Heart right ventricle (tissue), 16 donors: ENCODE measurements at regions not wholly inside any gene's neighbourhood (a gene's known extent, or its start where the extent isn't known, plus 50 kb on each side); places are given as distances from the start of the nearest gene placed in this dataset.

Experiments used
- ATAC-seq, 8 donors: fragments of 200-7000 bp; cut with Tn5 transposase; one replicate each; pipeline ENCODE4 v1.9.1; 2020; ENCODE audit warnings: mild to moderate bottlenecking in 8 of 8, moderate library complexity in 8 of 8, moderate number of reproducible peaks in 1 of 8
- DNase-seq, 2 donors: peaks; one replicate each; pipeline ENCODE4 v3.0.0-alpha.2; 2020
- H3K27ac ChIP-seq, 10 donors: fragments of 200-600 bp; sonication (generic) in 2 of 10; one replicate each; pipeline versions ENCODE4 v1.5.0 to v1.8.0; 2020 to 2022; ENCODE audit warnings: mild to moderate bottlenecking in 3 of 10
- H3K27me3 ChIP-seq, 7 donors: fragments of 200-600 bp; one replicate each; pipeline ENCODE4 v1.8.0; 2021 to 2022; ENCODE audit warnings: mild to moderate bottlenecking in 2 of 7
- H3K36me3 ChIP-seq, 9 donors: fragments of 200-600 bp; sonication (generic) in 1 of 9; one replicate each; pipeline versions ENCODE4 v1.5.0 to v1.8.0; 2020 to 2022; ENCODE audit warnings: mild to moderate bottlenecking in 2 of 9
- H3K4me1 ChIP-seq, 9 donors: fragments of 200-600 bp; sonication (generic) in 1 of 9; one replicate each; pipeline versions ENCODE4 v1.5.0 to v1.8.0; 2020 to 2022; ENCODE audit warnings: mild to moderate bottlenecking in 4 of 9
- H3K4me3 ChIP-seq, 10 donors: fragments of 200-600 bp; sonication (generic) in 2 of 10; one replicate each; pipeline versions ENCODE4 v1.5.0 to v1.8.0; 2020 to 2022; ENCODE audit warnings: mild to moderate bottlenecking in 7 of 10, moderate library complexity in 2 of 10
- H3K9me3 ChIP-seq, 11 donors: fragments of 200-600 bp in 10 of 11; sonication (generic) in 2 of 11; one replicate each; pipeline versions ENCODE4 v1.5.0 to v1.8.0; 2013 to 2022; ENCODE audit warnings: mild to moderate bottlenecking in 2 of 11, control low read depth in 1 of 11, moderate library complexity in 1 of 11
- WGBS, 2 donors: extraction: QIAGEN DNeasy Blood & Tissue Kit; methylation state at CpG; one replicate each; pipeline ENCODE4 v1.1.7; 2013; ENCODE audit warnings: inconsistent platforms in 1 of 2; 5-methylcytosine and 5-hydroxymethylcytosine counted together
- intact Hi-C, 10 donors: fragments of 100-400 bp; cut with DNase I; formaldehyde crosslinking; loops; one replicate each; pipeline versions ENCODE4 v1.11.1 to v1.14.2; 2022
- TF ChIP-seq, protein P1 (sequence below), 9 donors: fragments of 200-600 bp; sonication (generic) in 2 of 9; IDR thresholded peaks; one replicate each; pipeline versions ENCODE4 v1.5.0 to v1.8.0; 2021 to 2022; ENCODE audit warnings: antibody characterized with exemption in 9 of 9, mild to moderate bottlenecking in 5 of 9, moderate library complexity in 1 of 9
- donor health status: Arrhythmogenic right ventricular cardiomyopathy.
- donor health status: ischemic (EF 13 %, LVEDD 7.1; RV severe dilation, severe dysfunction).
- donor health status: healthy with polysubstance abuse.
- donor health status: DM: no; HTN: yes; CAD: no.
- donor health status: DM: no; HTN: no; CAD: no.
- donor health status: ischemic (EF 25% LVEDD 6.9; RV normal size, moderate dysfunction).
- donor health status: ischemic (EF 25% LVEDD 5.7; RV mildly dilated, moderate dysfunction).
- donor health status: healthy.
- donor health status: DM: yes; HTN: yes; CAD: no.
- donor health status: Ischemic cardiomyopathy.
- donor health status: ischemic (EF 35%, LVEDD 5.7; RV mildly dilated, moderate dysfunction).
- donor health status: nonischemic (EF 11% LVEDD 7.7; RV severe dilation, severe dysfunction).
- donor health status: DM: yes; HTN: yes; CAD: no.
- donor health status: PGD.
- donor health status: ischemic (EF 29% LVEDD 5.4; RV normal size, mild dysfunction).
- donor health status: nonischemic (EF 23%, LVEDD 6.1; RV moderate dilation, normal function).

DNA sequence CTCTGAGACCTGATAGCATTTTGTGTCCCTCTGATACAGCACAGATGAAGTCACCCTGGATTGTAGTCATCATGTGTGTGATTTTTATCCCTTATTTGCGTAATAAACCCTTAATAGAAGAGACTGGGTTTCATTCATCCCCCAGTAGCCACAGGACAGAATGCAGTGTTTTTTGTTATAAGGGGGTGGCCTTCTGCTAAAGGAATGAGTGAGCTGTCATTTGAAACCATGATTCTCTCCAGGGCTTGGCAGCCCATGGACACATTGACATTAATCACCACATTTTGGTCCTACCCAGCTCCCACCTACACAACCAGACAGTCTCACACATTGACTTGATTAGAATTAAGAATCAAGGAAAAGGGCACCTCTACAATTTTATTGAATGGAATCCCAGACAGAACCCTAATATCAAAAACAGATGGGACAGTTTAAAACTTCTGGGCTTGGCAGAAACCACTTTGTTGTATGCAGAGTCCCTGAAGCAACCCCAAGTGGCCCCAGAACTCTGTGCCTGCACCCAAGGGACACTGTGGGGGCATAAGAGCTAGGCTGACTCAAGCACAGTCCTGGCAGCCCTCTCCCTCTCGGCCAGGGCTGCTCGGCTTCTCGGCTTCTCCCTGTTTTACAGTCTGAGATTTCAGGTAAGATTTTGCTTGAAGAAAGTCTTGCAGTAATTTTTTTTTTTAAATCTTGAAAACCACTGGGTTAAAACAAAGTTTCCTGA is 254.0 kb upstream of the SLC14A2 start:
- Histone ChIP-seq H3K4me3 (no peak overlapping the region), H3K36me3 (no peaks in the 10 kb centered on the region), H3K9me3 (no peaks in the 10 kb centered on the region), H3K27me3 (peaks cover 0 to 6% (median 0%) of the 10 kb centered on the region in 7 donors), H3K27ac (no peak overlapping the region), H3K4me1 (peaks cover 0 to 10% (median 5%) of the 10 kb centered on the region in 9 donors)
- TF ChIP-seq, protein P1, sequence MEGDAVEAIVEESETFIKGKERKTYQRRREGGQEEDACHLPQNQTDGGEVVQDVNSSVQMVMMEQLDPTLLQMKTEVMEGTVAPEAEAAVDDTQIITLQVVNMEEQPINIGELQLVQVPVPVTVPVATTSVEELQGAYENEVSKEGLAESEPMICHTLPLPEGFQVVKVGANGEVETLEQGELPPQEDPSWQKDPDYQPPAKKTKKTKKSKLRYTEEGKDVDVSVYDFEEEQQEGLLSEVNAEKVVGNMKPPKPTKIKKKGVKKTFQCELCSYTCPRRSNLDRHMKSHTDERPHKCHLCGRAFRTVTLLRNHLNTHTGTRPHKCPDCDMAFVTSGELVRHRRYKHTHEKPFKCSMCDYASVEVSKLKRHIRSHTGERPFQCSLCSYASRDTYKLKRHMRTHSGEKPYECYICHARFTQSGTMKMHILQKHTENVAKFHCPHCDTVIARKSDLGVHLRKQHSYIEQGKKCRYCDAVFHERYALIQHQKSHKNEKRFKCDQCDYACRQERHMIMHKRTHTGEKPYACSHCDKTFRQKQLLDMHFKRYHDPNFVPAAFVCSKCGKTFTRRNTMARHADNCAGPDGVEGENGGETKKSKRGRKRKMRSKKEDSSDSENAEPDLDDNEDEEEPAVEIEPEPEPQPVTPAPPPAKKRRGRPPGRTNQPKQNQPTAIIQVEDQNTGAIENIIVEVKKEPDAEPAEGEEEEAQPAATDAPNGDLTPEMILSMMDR (IDR thresholded peaks at IDR 0.05): no peak
- DNase-seq (no peak), ATAC-seq (peak in 1 of 8 donors; percentile 47)
- intact Hi-C loops: no loop called here
- 74 to 90% methylated on average over 4 of the region's 4 CpGs for WGBS, 2 donors

DNA sequence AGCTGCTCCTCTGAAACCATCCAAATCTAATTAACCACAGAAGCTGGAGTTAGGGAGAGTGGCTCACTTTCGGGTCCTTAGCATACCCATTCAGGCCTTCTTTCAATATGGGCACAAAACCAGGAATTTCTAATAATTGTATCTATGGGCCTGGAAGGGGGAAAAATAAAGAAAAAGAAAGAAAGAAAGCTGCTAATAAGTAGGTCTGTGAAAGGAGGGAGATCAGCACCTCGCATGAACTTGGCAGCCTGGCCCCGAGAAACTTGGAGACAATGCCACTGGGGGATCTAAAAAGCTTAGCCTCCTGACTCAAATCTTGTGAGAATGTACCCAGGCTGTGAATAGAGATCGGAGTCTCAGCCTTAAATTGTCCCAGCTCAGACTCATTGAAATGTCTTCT is 252.1 kb upstream of the SLC14A2 start:
- Histone ChIP-seq H3K27ac (no peak overlapping the region), H3K4me1 (peaks cover 0 to 10% (median 5%) of the 10 kb centered on the region in 9 donors), H3K27me3 (peaks cover 0 to 6% (median 0%) of the 10 kb centered on the region in 7 donors), H3K4me3 (no peak overlapping the region), H3K36me3 (no peaks in the 10 kb centered on the region), H3K9me3 (no peaks in the 10 kb centered on the region)
- intact Hi-C loops: no loop called here
- ATAC-seq (no peak), DNase-seq (no peak)
- 82 to 86% methylated on average over 4 of the region's 4 CpGs for WGBS, 2 donors
- TF ChIP-seq, protein P1 (IDR thresholded peaks at IDR 0.05): no peak

DNA sequence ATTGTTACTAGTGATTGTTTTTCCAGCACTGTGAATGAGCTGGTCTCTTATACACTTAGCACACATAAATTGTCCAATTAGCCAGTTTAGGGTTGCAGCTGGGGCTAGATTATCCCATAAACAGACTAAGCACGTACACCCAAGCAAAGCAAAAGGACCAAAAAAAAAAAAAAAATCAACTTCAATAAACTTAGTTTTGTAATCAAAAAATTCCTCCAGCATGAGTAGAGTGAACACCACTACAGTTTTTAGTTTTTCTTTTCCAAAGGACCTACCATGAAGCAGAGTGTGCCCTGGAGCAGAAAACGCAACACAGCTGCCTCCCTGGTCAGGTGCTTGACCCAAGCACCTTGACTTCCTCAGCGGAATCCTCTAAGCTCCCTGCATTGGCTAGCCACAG is 249.4 kb upstream of the SLC14A2 start:
- DNase-seq (no peak), ATAC-seq (no peak)
- peaks cover 0 to 7% (median 3%) of the 10 kb centered on the region in 9 donors for H3K4me1 ChIP-seq
- no peak overlapping the region for H3K27ac ChIP-seq
- H3K4me3 ChIP-seq: no peak overlapping the region
- TF ChIP-seq, protein P1 (IDR thresholded peaks at IDR 0.05): no peak
- intact Hi-C loops: no loop called here
- WGBS, 2 donors: 72 to 77% methylated on average over 3 of the region's 3 CpGs
- no peaks in the 10 kb centered on the region for H3K36me3 ChIP-seq
- H3K9me3 ChIP-seq: no peaks in the 10 kb centered on the region
- H3K27me3 ChIP-seq: peaks cover 0 to 6% (median 0%) of the 10 kb centered on the region in 7 donors

DNA sequence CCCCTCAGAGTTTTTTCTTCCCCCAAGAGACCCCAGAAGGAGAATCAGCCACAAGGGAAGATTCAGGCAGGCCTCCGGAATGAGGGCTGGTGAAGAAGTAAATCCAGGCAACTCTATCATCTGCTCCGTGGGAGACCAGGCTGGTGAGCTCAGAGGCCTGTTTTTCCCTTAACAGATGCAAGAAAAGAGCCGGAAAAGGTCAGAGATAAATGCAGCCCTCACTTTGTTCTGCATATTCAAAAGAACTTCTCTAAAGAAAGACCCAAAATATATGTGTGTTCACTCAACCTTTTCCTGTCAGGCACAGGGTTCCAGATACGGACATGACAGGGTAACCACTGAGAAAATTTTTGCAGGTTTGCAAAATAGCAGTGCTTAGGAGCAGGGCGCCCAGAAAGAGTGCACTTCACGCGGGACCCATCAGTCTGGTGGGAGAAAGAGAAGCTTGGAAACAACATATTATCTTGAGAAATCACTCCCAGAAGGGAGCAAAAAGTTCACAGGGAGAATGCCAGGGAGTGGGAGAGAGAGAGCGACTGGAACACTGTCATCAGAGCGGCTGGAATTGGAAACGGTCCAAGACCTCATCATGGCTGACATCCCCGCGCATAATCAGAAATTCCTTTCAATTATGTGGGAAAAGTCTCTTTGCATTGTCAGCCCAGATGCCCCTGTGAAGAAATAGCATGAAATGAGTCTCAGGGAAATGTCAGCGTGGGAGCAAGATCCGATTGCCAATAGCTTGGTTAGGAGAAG is 244.8 kb upstream of the SLC14A2 start:
- no peak for DNase-seq
- peaks cover 0 to 7% (median 0%) of the 10 kb centered on the region in 7 donors for H3K27me3 ChIP-seq
- intact Hi-C loops: loop anchor here in 2 of 10 donors (10.0 kb wide), 2 partner anchors 466 to 1746 kb away; no protein-coding TSS in a partner anchor
- 51 to 52% methylated on average over 14 of the region's 14 CpGs for WGBS, 2 donors
- no peaks in the 10 kb centered on the region for H3K36me3 ChIP-seq
- TF ChIP-seq, protein P1 (IDR thresholded peaks at IDR 0.05): no peak
- no peaks in the 10 kb centered on the region for H3K9me3 ChIP-seq
- H3K27ac ChIP-seq: peak overlapping the region in 4 of 10 donors; percentile 9 to 48 (median 32)
- ATAC-seq: peak in 1 of 8 donors; percentile 60
- H3K4me3 ChIP-seq: no peak overlapping the region
- H3K4me1 ChIP-seq: peaks cover 0 to 7% (median 3%) of the 10 kb centered on the region in 9 donors
